ENCODE measurements at regions not wholly inside any gene's neighbourhood (a gene's known extent, or its start where the extent isn't known, plus 50 kb on each side); places are given as distances from the start of the nearest gene placed in this dataset.

- no peaks in the 10 kb centered on the region for H3K4me1 Mint-ChIP-seq (ENCODE audit: low read depth)
- no peak for DNase-seq (ENCODE audit: low spot score, unreplicated experiment)
- no peaks in the 10 kb centered on the region for H3K9me3 Mint-ChIP-seq (ENCODE audit: low read depth)
- peaks cover 59% of the 10 kb centered on the region for H3K27me3 Mint-ChIP-seq
- no peak overlapping the region for H3K4me3 Mint-ChIP-seq (ENCODE audit: low read depth)
- H3K36me3 Mint-ChIP-seq (ENCODE audit: insufficient read depth), result no peaks in the 10 kb centered on the region
- no peak overlapping the region for H3K27ac Mint-ChIP-seq
- TF ChIP-seq, protein P1, sequence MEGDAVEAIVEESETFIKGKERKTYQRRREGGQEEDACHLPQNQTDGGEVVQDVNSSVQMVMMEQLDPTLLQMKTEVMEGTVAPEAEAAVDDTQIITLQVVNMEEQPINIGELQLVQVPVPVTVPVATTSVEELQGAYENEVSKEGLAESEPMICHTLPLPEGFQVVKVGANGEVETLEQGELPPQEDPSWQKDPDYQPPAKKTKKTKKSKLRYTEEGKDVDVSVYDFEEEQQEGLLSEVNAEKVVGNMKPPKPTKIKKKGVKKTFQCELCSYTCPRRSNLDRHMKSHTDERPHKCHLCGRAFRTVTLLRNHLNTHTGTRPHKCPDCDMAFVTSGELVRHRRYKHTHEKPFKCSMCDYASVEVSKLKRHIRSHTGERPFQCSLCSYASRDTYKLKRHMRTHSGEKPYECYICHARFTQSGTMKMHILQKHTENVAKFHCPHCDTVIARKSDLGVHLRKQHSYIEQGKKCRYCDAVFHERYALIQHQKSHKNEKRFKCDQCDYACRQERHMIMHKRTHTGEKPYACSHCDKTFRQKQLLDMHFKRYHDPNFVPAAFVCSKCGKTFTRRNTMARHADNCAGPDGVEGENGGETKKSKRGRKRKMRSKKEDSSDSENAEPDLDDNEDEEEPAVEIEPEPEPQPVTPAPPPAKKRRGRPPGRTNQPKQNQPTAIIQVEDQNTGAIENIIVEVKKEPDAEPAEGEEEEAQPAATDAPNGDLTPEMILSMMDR (IDR thresholded peaks at IDR 0.05; ENCODE audit: unreplicated experiment), result no peak
Observed at GRCh38 chr18:78136986-78137385, 842.6 kb upstream of the SALL3 start.

- no peak for DNase-seq (ENCODE audit: low spot score, unreplicated experiment)
- no peak overlapping the region for H3K4me3 Mint-ChIP-seq (ENCODE audit: low read depth)
- no peaks in the 10 kb centered on the region for H3K36me3 Mint-ChIP-seq (ENCODE audit: insufficient read depth)
- H3K27ac Mint-ChIP-seq, result no peak overlapping the region
- TF ChIP-seq, protein P1 (IDR thresholded peaks at IDR 0.05; ENCODE audit: unreplicated experiment), result no peak
- H3K4me1 Mint-ChIP-seq (ENCODE audit: low read depth), result no peaks in the 10 kb centered on the region
- peaks cover 58% of the 10 kb centered on the region for H3K27me3 Mint-ChIP-seq
- no peaks in the 10 kb centered on the region for H3K9me3 Mint-ChIP-seq (ENCODE audit: low read depth)
Observed at GRCh38 chr18:78138983-78139496, 840.6 kb upstream of the SALL3 start.

DNA sequence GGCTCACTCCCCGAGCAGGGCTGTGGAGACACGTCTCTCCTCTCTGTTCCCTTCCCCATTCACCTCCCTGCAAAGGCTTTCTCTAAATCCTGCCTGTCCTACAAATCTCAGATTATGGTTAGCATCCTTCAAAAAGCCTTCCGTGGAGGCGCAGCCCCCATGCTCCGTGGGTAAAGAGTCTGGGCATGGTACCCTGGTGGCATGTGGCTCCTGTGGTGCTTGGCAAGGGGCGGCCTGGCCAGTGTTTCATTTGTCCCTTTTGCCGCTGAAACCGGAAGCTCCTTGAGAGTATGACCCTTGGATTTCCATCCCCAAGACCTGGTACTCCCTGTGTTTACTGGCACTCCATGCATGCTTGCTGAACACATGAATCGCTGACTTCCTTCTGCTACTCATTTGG is 839.3 kb upstream of the SALL3 start:
- Mint-ChIP-seq H3K36me3 (ENCODE audit: insufficient read depth) (no peaks in the 10 kb centered on the region), H3K9me3 (ENCODE audit: low read depth) (no peaks in the 10 kb centered on the region), H3K4me1 (ENCODE audit: low read depth) (no peaks in the 10 kb centered on the region), H3K27me3 (peaks cover 68% of the 10 kb centered on the region), H3K27ac (no peak overlapping the region), H3K4me3 (ENCODE audit: low read depth) (no peak overlapping the region)
- DNase-seq (ENCODE audit: low spot score, unreplicated experiment), result no peak
- TF ChIP-seq, protein P1 (IDR thresholded peaks at IDR 0.05; ENCODE audit: unreplicated experiment), result no peak

GRCh38 chr18:78144669-78145068 is 834.9 kb upstream of the SALL3 start:
- Mint-ChIP-seq H3K27ac (peak overlapping the region; percentile 37), H3K27me3 (peaks cover 36% of the 10 kb centered on the region), H3K4me1 (ENCODE audit: low read depth) (no peaks in the 10 kb centered on the region), H3K36me3 (ENCODE audit: insufficient read depth) (no peaks in the 10 kb centered on the region), H3K4me3 (ENCODE audit: low read depth) (no peak overlapping the region), H3K9me3 (ENCODE audit: low read depth) (peaks cover 5% of the 10 kb centered on the region)
- TF ChIP-seq, protein P1 (IDR thresholded peaks at IDR 0.05; ENCODE audit: unreplicated experiment), result no peak
- no peak for DNase-seq (ENCODE audit: low spot score, unreplicated experiment)

- Mint-ChIP-seq H3K36me3 (ENCODE audit: insufficient read depth) (no peaks in the 10 kb centered on the region), H3K27ac (peak overlapping the region; percentile 37), H3K4me1 (ENCODE audit: low read depth) (no peaks in the 10 kb centered on the region), H3K9me3 (ENCODE audit: low read depth) (peaks cover 5% of the 10 kb centered on the region), H3K27me3 (peaks cover 32% of the 10 kb centered on the region), H3K4me3 (ENCODE audit: low read depth) (no peak overlapping the region)
- TF ChIP-seq, protein P1 (IDR thresholded peaks at IDR 0.05; ENCODE audit: unreplicated experiment), result no peak
- no peak for DNase-seq (ENCODE audit: low spot score, unreplicated experiment)
Observed at GRCh38 chr18:78145096-78145495, 834.5 kb upstream of the SALL3 start.
